HG03066 (cell line): ENCODE measurements at regions not wholly inside any gene's neighbourhood (a gene's known extent, or its start where the extent isn't known, plus 50 kb on each side); places are given as distances from the start of the nearest gene placed in this dataset.

ENCODE experiments used
- ATAC-seq: cut with Tn5 transposase; IDR thresholded peaks from one replicate; pipeline ENCODE4 v1.9.1; 2021; ENCODE audit warnings: low read depth; ENCODE audit not compliant: unreplicated experiment

GRCh38 chr1:87759421-87760087 lies 430.9 kb downstream of the LMO4 start:
- no peak for ATAC-seq

- ATAC-seq = no peak
Measured at GRCh38 chr1:87760155-87760554, 431.5 kb downstream of the LMO4 start.

GRCh38 chr1:87760654-87761053 lies 432.0 kb downstream of the LMO4 start:
- no peak for ATAC-seq

- no peak for ATAC-seq
Measured at GRCh38 chr1:87763483-87763882, 434.8 kb downstream of the LMO4 start.

- no peak for ATAC-seq
Measured at GRCh38 chr1:87765057-87765680, 436.5 kb downstream of the LMO4 start.

- ATAC-seq = no peak
Measured at GRCh38 chr1:87765681-87766070, 437.0 kb downstream of the LMO4 start.

- ATAC-seq = no peak
Measured at GRCh38 chr1:87766737-87767136, 438.1 kb downstream of the LMO4 start.

GRCh38 chr1:87778896-87779295 lies 450.2 kb downstream of the LMO4 start:
- ATAC-seq = no peak

GRCh38 chr1:87781554-87781953 lies 452.9 kb downstream of the LMO4 start:
- ATAC-seq = no peak

- ATAC-seq = no peak
Measured at GRCh38 chr1:87783315-87783714, 454.6 kb downstream of the LMO4 start.

- ATAC-seq = no peak
Measured at GRCh38 chr1:87785386-87785785, 456.7 kb downstream of the LMO4 start.

- no peak for ATAC-seq
Measured at GRCh38 chr1:87786229-87786628, 457.5 kb downstream of the LMO4 start.

- no peak for ATAC-seq
Measured at GRCh38 chr1:87786861-87787545, 458.3 kb downstream of the LMO4 start.

GRCh38 chr1:87787551-87787950 lies 458.9 kb downstream of the LMO4 start:
- ATAC-seq = no peak

- ATAC-seq = no peak
Measured at GRCh38 chr1:87790756-87791155, 462.1 kb downstream of the LMO4 start.

GRCh38 chr1:87791931-87792740 lies 463.5 kb downstream of the LMO4 start:
- ATAC-seq = no peak

GRCh38 chr1:87794788-87795614 lies 466.3 kb downstream of the LMO4 start:
- no peak for ATAC-seq

GRCh38 chr1:87795615-87796337 lies 467.1 kb downstream of the LMO4 start:
- no peak for ATAC-seq

- no peak for ATAC-seq
Measured at GRCh38 chr1:87796471-87796901, 467.8 kb downstream of the LMO4 start.

- ATAC-seq = no peak
Measured at GRCh38 chr1:87799451-87799850, 470.8 kb downstream of the LMO4 start.
